GM12873 (cell line): ENCODE measurements at regions not wholly inside any gene's neighbourhood (a gene's known extent, or its start where the extent isn't known, plus 50 kb on each side); places are given as distances from the start of the nearest gene placed in this dataset.

ENCODE experiments used
- TF ChIP-seq, protein P1 (sequence below): IDR thresholded peaks from 2 replicates; pipeline ENCODE4 v1.5.1; 2012; ENCODE audit warnings: low read depth, mild to moderate bottlenecking, moderate library complexity, low read length, control low read depth; ENCODE audit not compliant: insufficient read depth; ENCODE audit errors: missing control alignments

DNA sequence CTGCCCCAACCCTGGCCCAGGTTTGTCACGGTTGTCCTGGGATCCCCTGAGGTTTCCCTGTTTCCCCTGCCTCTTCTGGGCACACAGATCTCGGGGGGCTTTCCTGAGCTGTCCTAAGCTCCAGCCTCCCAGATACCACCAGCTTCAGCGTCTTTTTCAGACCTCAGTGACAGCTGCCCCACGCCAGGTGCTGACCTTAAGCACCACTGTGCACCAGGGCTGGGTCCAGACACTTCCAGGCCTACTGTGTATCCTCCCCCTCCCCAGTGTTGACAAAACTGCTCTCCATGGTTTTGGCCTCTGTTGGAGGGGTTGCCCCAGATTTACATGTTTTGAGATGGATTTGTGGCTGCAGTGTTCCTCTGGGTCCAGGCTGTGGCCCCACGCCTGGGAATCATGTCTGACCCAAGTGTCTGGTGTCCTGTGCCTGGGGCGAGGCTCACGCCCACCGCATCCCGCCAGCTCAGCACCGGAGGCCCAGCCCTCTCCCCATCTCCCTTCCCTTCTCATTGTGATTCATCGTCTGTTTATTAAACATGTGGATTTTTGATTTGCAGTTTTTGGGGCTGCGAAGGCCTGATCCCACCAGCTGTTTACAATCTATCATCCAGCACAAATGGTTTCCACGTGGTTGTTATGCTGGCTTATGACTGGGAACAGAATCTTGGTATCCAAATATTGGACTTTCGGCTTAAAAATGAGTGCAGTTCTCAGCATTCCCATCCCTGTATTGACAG lies 82.1 kb downstream of the METRNL start:
- TF ChIP-seq, protein P1, sequence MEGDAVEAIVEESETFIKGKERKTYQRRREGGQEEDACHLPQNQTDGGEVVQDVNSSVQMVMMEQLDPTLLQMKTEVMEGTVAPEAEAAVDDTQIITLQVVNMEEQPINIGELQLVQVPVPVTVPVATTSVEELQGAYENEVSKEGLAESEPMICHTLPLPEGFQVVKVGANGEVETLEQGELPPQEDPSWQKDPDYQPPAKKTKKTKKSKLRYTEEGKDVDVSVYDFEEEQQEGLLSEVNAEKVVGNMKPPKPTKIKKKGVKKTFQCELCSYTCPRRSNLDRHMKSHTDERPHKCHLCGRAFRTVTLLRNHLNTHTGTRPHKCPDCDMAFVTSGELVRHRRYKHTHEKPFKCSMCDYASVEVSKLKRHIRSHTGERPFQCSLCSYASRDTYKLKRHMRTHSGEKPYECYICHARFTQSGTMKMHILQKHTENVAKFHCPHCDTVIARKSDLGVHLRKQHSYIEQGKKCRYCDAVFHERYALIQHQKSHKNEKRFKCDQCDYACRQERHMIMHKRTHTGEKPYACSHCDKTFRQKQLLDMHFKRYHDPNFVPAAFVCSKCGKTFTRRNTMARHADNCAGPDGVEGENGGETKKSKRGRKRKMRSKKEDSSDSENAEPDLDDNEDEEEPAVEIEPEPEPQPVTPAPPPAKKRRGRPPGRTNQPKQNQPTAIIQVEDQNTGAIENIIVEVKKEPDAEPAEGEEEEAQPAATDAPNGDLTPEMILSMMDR, result no peak

- TF ChIP-seq, protein P1, result no peak
Measured at GRCh38 chr17:83162035-83162745, 82.8 kb downstream of the METRNL start.

- TF ChIP-seq, protein P1, result no peak
Measured at GRCh38 chr17:83164490-83164889, 85.1 kb downstream of the METRNL start.

DNA sequence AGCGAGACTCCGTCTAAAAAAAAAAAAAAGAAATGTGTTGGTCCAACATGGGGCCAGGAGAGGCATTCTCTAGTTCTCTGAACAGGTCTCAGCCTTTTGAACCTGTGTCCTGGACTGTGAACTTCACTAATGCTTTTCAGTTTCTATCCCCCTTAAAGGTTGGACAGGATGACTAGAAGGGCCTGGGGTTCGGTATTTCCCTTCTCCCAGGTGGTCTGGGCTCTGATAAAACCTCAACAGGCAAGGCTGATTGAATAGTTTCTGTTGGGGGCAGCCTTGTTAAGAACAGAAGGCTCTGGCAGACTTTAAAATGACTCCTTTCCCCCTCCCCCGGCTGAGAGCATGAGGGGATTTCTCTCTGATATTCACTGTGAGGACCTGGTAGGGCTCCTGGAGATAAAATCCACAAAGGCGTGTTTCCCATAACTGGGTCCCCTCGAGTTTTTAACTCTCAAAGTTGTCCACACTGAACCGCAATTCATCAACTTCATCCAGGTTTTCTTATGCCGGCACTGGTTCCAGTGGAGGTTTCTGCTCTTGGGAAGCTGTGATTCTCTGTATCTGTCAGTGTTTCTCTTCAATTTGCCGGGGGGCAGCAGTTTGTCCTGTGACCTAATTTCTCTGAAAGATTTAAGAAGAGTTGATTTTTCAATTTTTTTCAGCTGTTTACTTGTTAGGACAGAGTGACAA lies 91.3 kb downstream of the METRNL start:
- TF ChIP-seq, protein P1, result no peak

- TF ChIP-seq, protein P1, result no peak
Measured at GRCh38 chr17:83171661-83172060, 92.3 kb downstream of the METRNL start.

GRCh38 chr17:83173914-83174361 lies 94.5 kb downstream of the METRNL start:
- TF ChIP-seq, protein P1, result no peak
